ENCODE measurements at regions not wholly inside any gene's neighbourhood (a gene's known extent, or its start where the extent isn't known, plus 50 kb on each side); places are given as distances from the start of the nearest gene placed in this dataset.

- Histone ChIP-seq H3K9me3 (ENCODE audit: control insufficient read depth, insufficient read depth, low read depth, low read length) (no peaks in the 10 kb centered on the region), H3K36me3 (ENCODE audit: control insufficient read depth, insufficient read depth, low read length) (no peaks in the 10 kb centered on the region), H3K4me1 (ENCODE audit: control insufficient read depth, insufficient read depth, low read length) (no peaks in the 10 kb centered on the region), H3K27ac (ENCODE audit: low read length) (no peak overlapping the region), H3K4me3 (ENCODE audit: low read depth in 2 of 2, low read length in 2 of 2) (no peak overlapping the region), H3K27me3 (ENCODE audit: control insufficient read depth, insufficient read depth, low read length) (no peaks in the 10 kb centered on the region)
- DNase-seq (ENCODE audit: low read depth, low spot score), result no peak
- CTCF ChIA-PET, result no interaction called here
- ATAC-seq, result no peak
- POLR2A ChIA-PET, result no interaction called here
- in situ Hi-C loops (cut with HindIII; ENCODE audit: low pct_unique_long_range_greater_than_20kb, low sequenced_read_pairs), result no loop called here
- no peak for TF ChIP-seq POLR2AphosphoS5 (IDR thresholded peaks at IDR 0.05; ENCODE audit: low read depth, low read length)
- TF ChIP-seq REST (IDR thresholded peaks at IDR 0.05; ENCODE audit: insufficient read depth in 1 of 2, low read depth in 2 of 2, low read length in 1 of 2), result no peak
- TF ChIP-seq TCF7L2 (IDR thresholded peaks at IDR 0.05; ENCODE audit: low read depth, low read length), result no peak
- no peak for TF ChIP-seq SIN3A (IDR thresholded peaks at IDR 0.05; ENCODE audit: borderline replicate concordance, insufficient read depth, low read depth, low read length)
- TF ChIP-seq CTCF (IDR thresholded peaks at IDR 0.05), result no peak
- intact Hi-C loops (cut with micrococcal nuclease; ENCODE audit: unreplicated experiment), result no loop called here
- BruUV-seq (replicated peaks), result no TSS peak
Observed at GRCh38 chr11:105491394-105491793, 118.5 kb upstream of the GRIA4 start.

GRCh38 chr11:105490333-105490732, 119.5 kb upstream of the GRIA4 start:
- no peak for ATAC-seq
- CTCF ChIA-PET, result no interaction called here
- H3K9me3 ChIP-seq (ENCODE audit: control insufficient read depth, insufficient read depth, low read depth, low read length), result no peaks in the 10 kb centered on the region
- no peak for DNase-seq (ENCODE audit: low read depth, low spot score)
- POLR2A ChIA-PET, result no interaction called here
- in situ Hi-C loops (cut with HindIII; ENCODE audit: low pct_unique_long_range_greater_than_20kb, low sequenced_read_pairs) (no loop called here), intact Hi-C loops (cut with micrococcal nuclease; ENCODE audit: unreplicated experiment) (no loop called here)
- H3K27ac ChIP-seq (ENCODE audit: low read length), result no peak overlapping the region
- no peak for TF ChIP-seq REST (IDR thresholded peaks at IDR 0.05; ENCODE audit: insufficient read depth in 1 of 2, low read depth in 2 of 2, low read length in 1 of 2)
- TF ChIP-seq CTCF (IDR thresholded peaks at IDR 0.05), result no peak
- TF ChIP-seq SIN3A (IDR thresholded peaks at IDR 0.05; ENCODE audit: borderline replicate concordance, insufficient read depth, low read depth, low read length), result no peak
- TF ChIP-seq TCF7L2 (IDR thresholded peaks at IDR 0.05; ENCODE audit: low read depth, low read length), result no peak
- no peak for TF ChIP-seq POLR2AphosphoS5 (IDR thresholded peaks at IDR 0.05; ENCODE audit: low read depth, low read length)
- H3K4me1 ChIP-seq (ENCODE audit: control insufficient read depth, insufficient read depth, low read length), result no peaks in the 10 kb centered on the region
- H3K4me3 ChIP-seq (ENCODE audit: low read depth in 2 of 2, low read length in 2 of 2), result no peak overlapping the region
- H3K36me3 ChIP-seq (ENCODE audit: control insufficient read depth, insufficient read depth, low read length), result no peaks in the 10 kb centered on the region
- no peaks in the 10 kb centered on the region for H3K27me3 ChIP-seq (ENCODE audit: control insufficient read depth, insufficient read depth, low read length)
- BruUV-seq (replicated peaks), result no TSS peak
